Panc1 (cell line): ENCODE measurements at regions not wholly inside any gene's neighbourhood (a gene's known extent, or its start where the extent isn't known, plus 50 kb on each side); places are given as distances from the start of the nearest gene placed in this dataset.

Experiments used
- POLR2AphosphoS5 ChIP-seq: IDR thresholded peaks from 2 replicates; pipeline ENCODE4 v1.6.1; 2012; ENCODE audit warnings: mild to moderate bottlenecking, low read depth, low read length, moderate library complexity
- SIN3A ChIP-seq: IDR thresholded peaks from 2 replicates; pipeline ENCODE4 v1.6.1; 2012; ENCODE audit warnings: low read depth, mild to moderate bottlenecking, low read length, moderate library complexity, borderline replicate concordance; ENCODE audit not compliant: insufficient read depth
- TCF7L2 ChIP-seq: IDR thresholded peaks from 2 replicates; pipeline ENCODE4 v1.6.1; 2011; ENCODE audit warnings: mild to moderate bottlenecking, low read depth, low read length, inconsistent platforms
- TF ChIP-seq, protein P1 (sequence below): fragments of 450-650 bp; IDR thresholded peaks from 2 replicates; pipeline ENCODE4 v1.5.1; 2017; ENCODE audit warnings: mild to moderate bottlenecking

DNA sequence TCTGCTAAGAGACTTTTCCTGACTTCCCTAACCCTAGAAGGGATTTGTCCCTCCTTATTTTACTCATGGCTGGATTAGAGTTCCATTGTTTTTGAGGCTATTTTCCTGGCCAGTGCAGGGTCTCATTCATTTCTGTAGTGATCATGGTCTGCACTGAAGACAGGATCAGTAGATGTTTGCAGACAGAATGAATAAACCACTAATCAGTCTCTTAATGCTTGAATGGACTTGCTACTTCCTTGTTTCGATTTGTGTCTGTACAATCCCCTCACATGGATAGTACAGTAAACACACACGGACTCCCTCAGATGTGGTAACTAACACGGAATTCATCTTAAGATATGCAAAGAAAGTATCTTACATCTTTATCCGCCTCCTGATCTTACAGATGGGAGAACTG lies 102.6 kb upstream of the PRB2 start:
- no peak for TF ChIP-seq POLR2AphosphoS5
- TF ChIP-seq, protein P1, sequence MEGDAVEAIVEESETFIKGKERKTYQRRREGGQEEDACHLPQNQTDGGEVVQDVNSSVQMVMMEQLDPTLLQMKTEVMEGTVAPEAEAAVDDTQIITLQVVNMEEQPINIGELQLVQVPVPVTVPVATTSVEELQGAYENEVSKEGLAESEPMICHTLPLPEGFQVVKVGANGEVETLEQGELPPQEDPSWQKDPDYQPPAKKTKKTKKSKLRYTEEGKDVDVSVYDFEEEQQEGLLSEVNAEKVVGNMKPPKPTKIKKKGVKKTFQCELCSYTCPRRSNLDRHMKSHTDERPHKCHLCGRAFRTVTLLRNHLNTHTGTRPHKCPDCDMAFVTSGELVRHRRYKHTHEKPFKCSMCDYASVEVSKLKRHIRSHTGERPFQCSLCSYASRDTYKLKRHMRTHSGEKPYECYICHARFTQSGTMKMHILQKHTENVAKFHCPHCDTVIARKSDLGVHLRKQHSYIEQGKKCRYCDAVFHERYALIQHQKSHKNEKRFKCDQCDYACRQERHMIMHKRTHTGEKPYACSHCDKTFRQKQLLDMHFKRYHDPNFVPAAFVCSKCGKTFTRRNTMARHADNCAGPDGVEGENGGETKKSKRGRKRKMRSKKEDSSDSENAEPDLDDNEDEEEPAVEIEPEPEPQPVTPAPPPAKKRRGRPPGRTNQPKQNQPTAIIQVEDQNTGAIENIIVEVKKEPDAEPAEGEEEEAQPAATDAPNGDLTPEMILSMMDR: no peak
- TF ChIP-seq SIN3A: no peak
- TF ChIP-seq TCF7L2: no peak
